OCI-LY7 (cell line): ENCODE measurements at regions not wholly inside any gene's neighbourhood (a gene's known extent, or its start where the extent isn't known, plus 50 kb on each side); places are given as distances from the start of the nearest gene placed in this dataset.

ENCODE experiments used
- EZH2phosphoT487 ChIP-seq: fragments of 200-600 bp; sonication (generic); IDR thresholded peaks from 2 replicates; pipeline ENCODE4 v1.6.1; 2018; ENCODE audit warnings: low read depth, borderline replicate concordance, mild to moderate bottlenecking, mixed run types, antibody characterized with exemption, low read length, moderate library complexity, mixed read lengths
- TF ChIP-seq, protein P1 (sequence below): fragments of 200-600 bp; sonication (generic); conservative IDR thresholded peaks from 2 replicates; pipeline ENCODE4 v1.5.1; 2014; ENCODE audit warnings: mild to moderate bottlenecking, antibody characterized with exemption, low read length, moderate library complexity, mixed read lengths

- TF ChIP-seq, protein P1, sequence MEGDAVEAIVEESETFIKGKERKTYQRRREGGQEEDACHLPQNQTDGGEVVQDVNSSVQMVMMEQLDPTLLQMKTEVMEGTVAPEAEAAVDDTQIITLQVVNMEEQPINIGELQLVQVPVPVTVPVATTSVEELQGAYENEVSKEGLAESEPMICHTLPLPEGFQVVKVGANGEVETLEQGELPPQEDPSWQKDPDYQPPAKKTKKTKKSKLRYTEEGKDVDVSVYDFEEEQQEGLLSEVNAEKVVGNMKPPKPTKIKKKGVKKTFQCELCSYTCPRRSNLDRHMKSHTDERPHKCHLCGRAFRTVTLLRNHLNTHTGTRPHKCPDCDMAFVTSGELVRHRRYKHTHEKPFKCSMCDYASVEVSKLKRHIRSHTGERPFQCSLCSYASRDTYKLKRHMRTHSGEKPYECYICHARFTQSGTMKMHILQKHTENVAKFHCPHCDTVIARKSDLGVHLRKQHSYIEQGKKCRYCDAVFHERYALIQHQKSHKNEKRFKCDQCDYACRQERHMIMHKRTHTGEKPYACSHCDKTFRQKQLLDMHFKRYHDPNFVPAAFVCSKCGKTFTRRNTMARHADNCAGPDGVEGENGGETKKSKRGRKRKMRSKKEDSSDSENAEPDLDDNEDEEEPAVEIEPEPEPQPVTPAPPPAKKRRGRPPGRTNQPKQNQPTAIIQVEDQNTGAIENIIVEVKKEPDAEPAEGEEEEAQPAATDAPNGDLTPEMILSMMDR, result no peak
- no peak for TF ChIP-seq EZH2phosphoT487
Observed at GRCh38 chr5:110945874-110946436, 125.6 kb upstream of the TSLP start.
